Liver (tissue), 3 donors: ENCODE measurements at regions not wholly inside any gene's neighbourhood (a gene's known extent, or its start where the extent isn't known, plus 50 kb on each side); places are given as distances from the start of the nearest gene placed in this dataset.

Experiments
- JUND ChIP-seq, 2 donors: IDR thresholded peaks; 2 replicates each; pipeline ENCODE4 v1.6.1; 2016; ENCODE audit warnings: antibody characterized with exemption in 2 of 2
- TF ChIP-seq, protein P1 (sequence below): fragments of 150-350 bp; IDR thresholded peaks from 2 replicates; pipeline ENCODE4 v1.5.1; 2017; ENCODE audit warnings: improper control_type of control experiment, low read depth, low read length; ENCODE audit not compliant: missing input control
- TF ChIP-seq, protein P2 (sequence below): IDR thresholded peaks from 2 replicates; pipeline ENCODE4 v1.6.1; 2016; ENCODE audit warnings: antibody characterized with exemption
- donor health status: healthy.
- donor health status: healthy.

DNA sequence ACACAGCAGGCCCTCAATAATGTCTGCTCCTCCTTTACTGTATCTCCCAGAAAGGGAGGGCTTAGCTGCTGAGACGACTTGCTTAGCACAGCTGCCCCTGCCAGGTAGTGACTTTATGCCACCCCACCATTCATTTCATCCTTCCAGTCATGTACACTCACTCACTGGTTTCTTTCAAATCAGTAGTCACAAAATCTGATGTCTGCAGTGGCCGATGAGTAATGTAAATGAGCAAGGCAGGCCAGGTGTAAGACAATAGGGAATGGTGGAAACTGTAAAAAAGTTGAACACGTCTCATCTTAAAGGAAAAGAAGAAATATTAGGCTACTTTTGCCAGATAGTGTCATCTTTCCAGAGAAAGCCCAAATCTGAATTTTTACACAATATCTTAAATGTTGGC lies 207.6 kb upstream of the PRICKLE2 start:
- TF ChIP-seq, protein P1, sequence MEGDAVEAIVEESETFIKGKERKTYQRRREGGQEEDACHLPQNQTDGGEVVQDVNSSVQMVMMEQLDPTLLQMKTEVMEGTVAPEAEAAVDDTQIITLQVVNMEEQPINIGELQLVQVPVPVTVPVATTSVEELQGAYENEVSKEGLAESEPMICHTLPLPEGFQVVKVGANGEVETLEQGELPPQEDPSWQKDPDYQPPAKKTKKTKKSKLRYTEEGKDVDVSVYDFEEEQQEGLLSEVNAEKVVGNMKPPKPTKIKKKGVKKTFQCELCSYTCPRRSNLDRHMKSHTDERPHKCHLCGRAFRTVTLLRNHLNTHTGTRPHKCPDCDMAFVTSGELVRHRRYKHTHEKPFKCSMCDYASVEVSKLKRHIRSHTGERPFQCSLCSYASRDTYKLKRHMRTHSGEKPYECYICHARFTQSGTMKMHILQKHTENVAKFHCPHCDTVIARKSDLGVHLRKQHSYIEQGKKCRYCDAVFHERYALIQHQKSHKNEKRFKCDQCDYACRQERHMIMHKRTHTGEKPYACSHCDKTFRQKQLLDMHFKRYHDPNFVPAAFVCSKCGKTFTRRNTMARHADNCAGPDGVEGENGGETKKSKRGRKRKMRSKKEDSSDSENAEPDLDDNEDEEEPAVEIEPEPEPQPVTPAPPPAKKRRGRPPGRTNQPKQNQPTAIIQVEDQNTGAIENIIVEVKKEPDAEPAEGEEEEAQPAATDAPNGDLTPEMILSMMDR = no peak
- TF ChIP-seq, protein P2, sequence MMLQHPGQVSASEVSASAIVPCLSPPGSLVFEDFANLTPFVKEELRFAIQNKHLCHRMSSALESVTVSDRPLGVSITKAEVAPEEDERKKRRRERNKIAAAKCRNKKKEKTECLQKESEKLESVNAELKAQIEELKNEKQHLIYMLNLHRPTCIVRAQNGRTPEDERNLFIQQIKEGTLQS = no peak
- TF ChIP-seq JUND (IDR thresholded peaks at IDR 0.05) = no peak
